Nephron (organoid): ENCODE measurements at regions not wholly inside any gene's neighbourhood (a gene's known extent, or its start where the extent isn't known, plus 50 kb on each side); places are given as distances from the start of the nearest gene placed in this dataset.

Experiments
- H3K27ac Mint-ChIP-seq, 3 experiments: 2 replicates each; pipeline ENCODE4 v1.8.0; 2020; ENCODE audit warnings: mixed read lengths in 3 of 3, mild to moderate bottlenecking in 2 of 3, moderate library complexity in 1 of 3
- H3K27me3 Mint-ChIP-seq: 2 replicates; pipeline ENCODE4 v1.8.0; 2021; ENCODE audit warnings: low read depth, mild to moderate bottlenecking, moderate library complexity, mixed read lengths
- H3K36me3 Mint-ChIP-seq: 2 replicates; pipeline ENCODE4 v1.8.0; 2020; ENCODE audit warnings: low read depth, mixed read lengths
- H3K4me1 Mint-ChIP-seq: 2 replicates; pipeline ENCODE4 v1.8.0; 2020; ENCODE audit warnings: mixed read lengths
- H3K4me3 Mint-ChIP-seq, 3 experiments: 2 replicates each; pipeline ENCODE4 v1.8.0; 2020; ENCODE audit warnings: mild to moderate bottlenecking in 3 of 3, mixed read lengths in 3 of 3, moderate library complexity in 2 of 3
- H3K9me3 Mint-ChIP-seq: 2 replicates; pipeline ENCODE4 v1.8.0; 2020; ENCODE audit warnings: mixed read lengths
- CTCF ChIP-seq, 3 experiments: fragments of 200-600 bp; sonication (generic); IDR thresholded peaks; one replicate each; pipeline ENCODE4 v1.5.0; 2021; ENCODE audit warnings: antibody characterized with exemption in 3 of 3; ENCODE audit not compliant: unreplicated experiment in 3 of 3

GRCh38 chr2:104321796-104322349, 532.0 kb upstream of the POU3F3 start:
- H3K4me3 Mint-ChIP-seq, result peak overlapping the region in 2 of 3 experiments; percentile 21 to 40
- H3K27ac Mint-ChIP-seq, result peak overlapping the region; percentile 3 to 64 (median 33)

GRCh38 chr2:104332731-104333130, 521.2 kb upstream of the POU3F3 start:
- no peaks in the 10 kb centered on the region for H3K36me3 Mint-ChIP-seq
- peaks cover 10% of the 10 kb centered on the region for H3K4me1 Mint-ChIP-seq

More at GRCh38 chr2:104321796-104322349, 532.0 kb upstream of the POU3F3 start:
- no peak for TF ChIP-seq CTCF (IDR thresholded peaks at IDR 0.05; ENCODE audit: unreplicated experiment in 3 of 3)
- Mint-ChIP-seq H3K9me3 (no peaks in the 10 kb centered on the region), H3K36me3 (no peaks in the 10 kb centered on the region), H3K4me1 (peaks cover 27% of the 10 kb centered on the region), H3K27me3 (peaks cover 17% of the 10 kb centered on the region)

GRCh38 chr2:104337869-104338268, 516.0 kb upstream of the POU3F3 start:
- Mint-ChIP-seq H3K4me3 (no peak overlapping the region), H3K36me3 (no peaks in the 10 kb centered on the region), H3K9me3 (peaks cover 2% of the 10 kb centered on the region), H3K27me3 (no peaks in the 10 kb centered on the region), H3K27ac (no peak overlapping the region), H3K4me1 (peaks cover 9% of the 10 kb centered on the region)
- TF ChIP-seq CTCF (IDR thresholded peaks at IDR 0.05; ENCODE audit: unreplicated experiment in 3 of 3), result no peak

More at GRCh38 chr2:104332731-104333130, 521.2 kb upstream of the POU3F3 start:
- no peak overlapping the region for H3K27ac Mint-ChIP-seq
- no peak for TF ChIP-seq CTCF (IDR thresholded peaks at IDR 0.05; ENCODE audit: unreplicated experiment in 3 of 3)
- no peak overlapping the region for H3K4me3 Mint-ChIP-seq
- peaks cover 2% of the 10 kb centered on the region for H3K9me3 Mint-ChIP-seq
- H3K27me3 Mint-ChIP-seq, result no peaks in the 10 kb centered on the region

- Mint-ChIP-seq H3K36me3 (no peaks in the 10 kb centered on the region), H3K9me3 (peaks cover 2% of the 10 kb centered on the region), H3K4me1 (peaks cover 7% of the 10 kb centered on the region), H3K4me3 (no peak overlapping the region), H3K27ac (no peak overlapping the region), H3K27me3 (no peaks in the 10 kb centered on the region)
- no peak for TF ChIP-seq CTCF (IDR thresholded peaks at IDR 0.05; ENCODE audit: unreplicated experiment in 3 of 3)
Measured at GRCh38 chr2:104340162-104340561, 513.8 kb upstream of the POU3F3 start.

- TF ChIP-seq CTCF (IDR thresholded peaks at IDR 0.05; ENCODE audit: unreplicated experiment in 3 of 3), result no peak
- Mint-ChIP-seq H3K27me3 (no peaks in the 10 kb centered on the region), H3K4me1 (peaks cover 7% of the 10 kb centered on the region), H3K4me3 (no peak overlapping the region), H3K36me3 (no peaks in the 10 kb centered on the region), H3K9me3 (peaks cover 2% of the 10 kb centered on the region), H3K27ac (no peak overlapping the region)
Measured at GRCh38 chr2:104340879-104341828, 512.8 kb upstream of the POU3F3 start.
